Hepatocyte (in vitro differentiated cells): ENCODE measurements at regions not wholly inside any gene's neighbourhood (a gene's known extent, or its start where the extent isn't known, plus 50 kb on each side); places are given as distances from the start of the nearest gene placed in this dataset.

Source experiments
- DNase-seq: peaks from one replicate; pipeline ENCODE4 v3.0.0-alpha.2; 2016; ENCODE audit warnings: low spot score
- H2AFZ ChIP-seq: fragments of 200-600 bp; sonication (generic); 2 replicates; pipeline ENCODE4 v1.6.0; 2016; ENCODE audit warnings: antibody characterized with exemption, mild to moderate bottlenecking
- H3K27ac ChIP-seq: fragments of 200-600 bp; sonication (generic); 2 replicates; pipeline ENCODE4 v1.5.1; 2016; ENCODE audit warnings: mild to moderate bottlenecking
- H3K27me3 ChIP-seq: fragments of 200-600 bp; sonication (generic); 2 replicates; pipeline ENCODE4 v1.6.1; 2016
- H3K36me3 ChIP-seq: fragments of 200-600 bp; sonication (generic); replicated peaks from 2 replicates; pipeline ENCODE4 v1.5.1; 2016; ENCODE audit warnings: low read depth; ENCODE audit not compliant: insufficient read depth
- H3K4me1 ChIP-seq: fragments of 200-600 bp; sonication (generic); 2 replicates; pipeline ENCODE4 v1.5.1; 2016; ENCODE audit warnings: mild to moderate bottlenecking, moderate library complexity; ENCODE audit not compliant: insufficient read depth
- H3K4me2 ChIP-seq: fragments of 200-600 bp; sonication (generic); 2 replicates; pipeline ENCODE4 v1.6.0; 2016
- H3K4me3 ChIP-seq: fragments of 200-600 bp; sonication (generic); 2 replicates; pipeline ENCODE4 v1.5.1; 2016; ENCODE audit warnings: mild to moderate bottlenecking
- H3K79me2 ChIP-seq: fragments of 200-600 bp; sonication (generic); 2 replicates; pipeline ENCODE4 v1.6.0; 2017; ENCODE audit warnings: mild to moderate bottlenecking
- H3K9me2 ChIP-seq: fragments of 200-600 bp; sonication (generic); replicated peaks from 2 replicates; pipeline ENCODE4 v1.6.0; 2017; ENCODE audit warnings: mild to moderate bottlenecking; ENCODE audit not compliant: insufficient read depth
- H3K9me3 ChIP-seq: fragments of 200-600 bp; sonication (generic); 2 replicates; pipeline ENCODE4 v1.5.1; 2016; ENCODE audit warnings: low read depth, mild to moderate bottlenecking
- H4K20me1 ChIP-seq: fragments of 200-600 bp; sonication (generic); 2 replicates; pipeline ENCODE4 v1.6.0; 2016; ENCODE audit warnings: mild to moderate bottlenecking; ENCODE audit not compliant: insufficient read depth, poor library complexity, severe bottlenecking
- CTCF ChIP-seq: fragments of 200-600 bp; sonication (generic); IDR thresholded peaks from 2 replicates; pipeline ENCODE4 v1.5.1; 2016; ENCODE audit warnings: antibody characterized with exemption, mild to moderate bottlenecking; ENCODE audit not compliant: poor library complexity
- EZH2 ChIP-seq: fragments of 200-600 bp; sonication (generic); IDR thresholded peaks from 2 replicates; pipeline ENCODE4 v1.6.1; 2016; ENCODE audit warnings: antibody characterized with exemption, mild to moderate bottlenecking, borderline replicate concordance
- EZH2phosphoT487 ChIP-seq: fragments of 200-600 bp; sonication (generic); IDR thresholded peaks from one replicate; pipeline ENCODE4 v1.6.1; 2018; ENCODE audit warnings: antibody characterized with exemption, mild to moderate bottlenecking, low read depth, moderate library complexity; ENCODE audit not compliant: unreplicated experiment, severe bottlenecking
- WGBS: methylation state at CpG from one replicate; pipeline ENCODE4 v1.1.6; 2016; ENCODE audit warnings: low lambda C conversion rate; ENCODE audit errors: missing lambda C conversion rate; 5-methylcytosine and 5-hydroxymethylcytosine counted together

- DNase-seq: no peak
- H3K36me3 ChIP-seq: no peaks in the 10 kb centered on the region
- no peaks in the 10 kb centered on the region for H3K4me1 ChIP-seq
- no peaks in the 10 kb centered on the region for H3K27me3 ChIP-seq
- 67% methylated on average over 7 of the region's 7 CpGs for WGBS
- no peaks in the 10 kb centered on the region for H3K79me2 ChIP-seq
- no peak overlapping the region for H2AFZ ChIP-seq
- no peaks in the 10 kb centered on the region for H3K9me2 ChIP-seq
- no peaks in the 10 kb centered on the region for H4K20me1 ChIP-seq
- H3K4me3 ChIP-seq: no peak overlapping the region
- no peak overlapping the region for H3K27ac ChIP-seq
- no peak overlapping the region for H3K4me2 ChIP-seq
- no peaks in the 10 kb centered on the region for H3K9me3 ChIP-seq
- TF ChIP-seq CTCF: no peak
- TF ChIP-seq EZH2: no peak
- TF ChIP-seq EZH2phosphoT487: no peak
Measured at GRCh38 chr13:95480791-95481780, 71.4 kb upstream of the CLDN10 start.

GRCh38 chr13:95484052-95484451 is 68.5 kb upstream of the CLDN10 start:
- H4K20me1 ChIP-seq: no peaks in the 10 kb centered on the region
- no peaks in the 10 kb centered on the region for H3K9me2 ChIP-seq
- no peaks in the 10 kb centered on the region for H3K27me3 ChIP-seq
- no peaks in the 10 kb centered on the region for H3K9me3 ChIP-seq
- DNase-seq: no peak
- TF ChIP-seq CTCF (no peak), EZH2 (no peak), EZH2phosphoT487 (no peak)
- no peaks in the 10 kb centered on the region for H3K36me3 ChIP-seq
- no peak overlapping the region for H3K27ac ChIP-seq
- no peak overlapping the region for H2AFZ ChIP-seq
- no peaks in the 10 kb centered on the region for H3K79me2 ChIP-seq
- no peak overlapping the region for H3K4me3 ChIP-seq
- no peaks in the 10 kb centered on the region for H3K4me1 ChIP-seq
- 100% methylated on average over 1 of the region's 1 CpG for WGBS
- H3K4me2 ChIP-seq: no peak overlapping the region

GRCh38 chr13:95485045-95485517 is 67.4 kb upstream of the CLDN10 start:
- H3K9me3 ChIP-seq: no peaks in the 10 kb centered on the region
- DNase-seq: no peak
- no peaks in the 10 kb centered on the region for H3K36me3 ChIP-seq
- H3K4me3 ChIP-seq: no peak overlapping the region
- no peaks in the 10 kb centered on the region for H3K79me2 ChIP-seq
- 69% methylated on average over 5 of the region's 5 CpGs for WGBS
- H3K27me3 ChIP-seq: no peaks in the 10 kb centered on the region
- no peak overlapping the region for H2AFZ ChIP-seq
- peak overlapping the region; percentile 37 for H3K27ac ChIP-seq
- H3K9me2 ChIP-seq: no peaks in the 10 kb centered on the region
- H3K4me2 ChIP-seq: no peak overlapping the region
- no peaks in the 10 kb centered on the region for H3K4me1 ChIP-seq
- TF ChIP-seq CTCF (no peak), EZH2phosphoT487 (no peak), EZH2 (no peak)
- no peaks in the 10 kb centered on the region for H4K20me1 ChIP-seq
